GM18499 (cell line): ENCODE measurements at regions not wholly inside any gene's neighbourhood (a gene's known extent, or its start where the extent isn't known, plus 50 kb on each side); places are given as distances from the start of the nearest gene placed in this dataset.

ENCODE experiments used
- ATAC-seq: cut with Tn5 transposase; IDR thresholded peaks from one replicate; pipeline ENCODE4 v1.9.1; 2021; ENCODE audit warnings: moderate number of reproducible peaks; ENCODE audit not compliant: insufficient read depth, unreplicated experiment

DNA sequence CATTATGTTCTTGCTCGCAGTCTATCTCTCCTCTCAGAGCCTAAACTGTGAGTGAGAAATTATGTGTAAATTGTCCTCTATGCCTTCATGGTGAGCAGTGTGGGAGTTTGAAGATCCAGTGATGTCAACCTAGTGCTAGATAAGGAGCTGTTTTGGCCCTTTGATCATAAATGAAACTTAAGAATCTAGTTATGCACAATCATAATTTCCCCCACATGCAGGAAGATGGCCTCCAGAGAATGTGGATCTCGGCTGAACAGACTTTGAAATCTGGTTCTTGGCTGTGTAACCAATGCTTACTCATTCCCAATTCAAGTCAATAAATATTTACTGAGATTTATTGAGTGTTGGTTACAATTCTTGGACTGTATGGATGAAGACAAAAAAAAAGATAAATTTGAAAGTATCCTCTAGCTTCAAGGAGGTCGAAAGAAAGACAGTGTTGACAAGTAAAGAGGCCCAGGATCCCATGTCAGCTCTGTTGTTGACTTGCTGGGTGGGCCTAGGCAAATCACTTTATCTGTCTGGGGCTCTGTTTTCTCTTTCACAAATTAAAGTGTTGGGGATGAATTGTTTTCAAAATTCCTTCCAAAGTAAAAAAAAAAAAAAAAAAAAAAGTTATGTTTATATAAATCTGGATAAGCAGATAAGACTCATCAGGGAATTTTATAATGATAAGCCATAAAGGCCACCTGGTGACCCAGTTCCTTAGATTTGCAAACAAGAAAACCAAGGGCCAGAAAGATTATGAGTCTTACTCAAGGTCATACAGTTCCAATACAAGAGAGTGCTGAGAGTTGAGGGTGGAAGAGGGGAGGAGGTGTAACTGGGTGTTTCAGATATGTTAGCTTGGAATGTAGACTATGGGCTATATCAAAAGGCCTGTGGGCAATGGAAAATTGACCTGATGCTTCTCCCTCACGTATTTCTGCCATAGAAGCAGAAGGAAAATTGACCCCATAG, 969.9 kb downstream of the KCNMA1 start:
- ATAC-seq: no peak

DNA sequence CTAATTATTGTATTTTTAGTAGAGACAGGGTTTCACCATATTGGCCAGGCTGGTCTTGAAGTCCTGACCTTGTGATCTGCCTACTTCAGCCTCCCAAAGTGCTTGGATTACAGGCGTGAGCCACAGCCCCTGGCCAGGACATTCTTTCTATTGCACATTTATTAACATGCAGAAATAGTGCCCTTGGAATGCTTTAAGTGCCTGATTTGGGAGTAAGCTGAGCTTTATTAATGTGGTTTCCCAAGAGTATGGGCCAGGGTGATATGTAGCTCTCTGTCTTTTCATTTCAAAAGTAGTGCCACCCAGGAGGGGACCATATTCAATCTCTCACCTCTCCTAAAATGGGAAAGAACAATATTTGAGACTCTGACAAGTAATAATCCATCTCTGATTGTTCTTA, 970.7 kb downstream of the KCNMA1 start:
- no peak for ATAC-seq

DNA sequence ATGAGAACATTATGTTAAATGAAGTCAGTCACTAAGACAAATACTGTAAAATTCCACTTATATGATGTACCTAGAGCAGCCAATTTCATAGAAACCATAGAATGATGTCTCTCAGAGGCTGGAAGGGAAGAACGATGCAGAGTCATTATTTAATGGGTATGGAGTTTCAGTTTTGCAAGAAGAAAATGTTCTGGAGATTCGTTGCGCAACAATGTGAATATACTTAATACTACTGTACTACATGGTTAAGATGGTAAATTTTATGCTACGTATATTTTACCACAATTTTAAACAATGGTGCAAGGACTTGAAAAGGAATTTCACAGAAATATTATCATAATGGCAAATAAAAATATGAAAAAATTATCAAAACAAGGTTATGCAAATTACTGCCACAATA, 972.6 kb downstream of the KCNMA1 start:
- no peak for ATAC-seq

GRCh38 chr10:76657337-76658012, 980.1 kb downstream of the KCNMA1 start:
- no peak for ATAC-seq

GRCh38 chr10:76651154-76651553, 986.5 kb downstream of the KCNMA1 start:
- ATAC-seq: no peak

GRCh38 chr10:76649723-76650127, 987.9 kb downstream of the KCNMA1 start:
- no peak for ATAC-seq

DNA sequence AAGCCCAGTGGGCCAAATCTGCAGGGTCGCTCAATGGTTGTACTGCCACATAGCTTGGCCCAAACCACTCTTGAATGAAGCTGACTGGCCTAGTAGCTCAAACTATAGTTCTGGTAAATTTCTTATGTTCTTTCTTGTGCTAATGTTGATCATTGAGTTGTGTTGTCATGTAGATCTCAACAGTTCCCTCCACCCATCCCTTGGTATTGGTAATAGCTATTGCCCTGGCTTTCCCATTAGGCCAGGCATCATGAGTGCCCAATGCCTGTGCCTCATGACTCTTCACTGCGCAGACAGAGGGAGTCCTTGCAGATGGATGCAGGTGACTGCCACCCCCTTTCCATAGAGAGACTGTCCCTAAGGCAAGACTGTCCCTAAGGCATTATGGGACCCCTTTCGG, 988.4 kb downstream of the KCNMA1 start:
- no peak for ATAC-seq

GRCh38 chr10:76647301-76647700, 990.3 kb downstream of the KCNMA1 start:
- ATAC-seq: no peak

DNA sequence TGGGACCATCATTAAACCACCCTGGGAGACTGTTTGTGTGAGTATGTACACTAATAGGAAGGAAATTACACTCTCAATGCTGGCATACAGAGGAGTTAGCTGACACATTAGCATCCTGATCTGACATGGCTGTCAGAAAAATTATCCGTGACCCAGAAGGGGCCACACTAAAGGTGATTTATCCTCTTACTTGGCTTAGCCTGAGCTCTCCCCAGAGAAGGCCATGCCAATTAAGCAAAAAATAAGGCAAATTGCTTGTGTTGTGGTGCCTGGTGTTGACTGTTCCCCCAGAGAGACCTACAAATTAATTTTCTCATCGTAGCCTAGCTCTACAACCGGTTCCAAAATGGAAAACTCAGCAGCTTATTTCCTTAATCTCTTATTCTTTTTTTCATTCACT, 992.3 kb downstream of the KCNMA1 start:
- ATAC-seq: no peak

DNA sequence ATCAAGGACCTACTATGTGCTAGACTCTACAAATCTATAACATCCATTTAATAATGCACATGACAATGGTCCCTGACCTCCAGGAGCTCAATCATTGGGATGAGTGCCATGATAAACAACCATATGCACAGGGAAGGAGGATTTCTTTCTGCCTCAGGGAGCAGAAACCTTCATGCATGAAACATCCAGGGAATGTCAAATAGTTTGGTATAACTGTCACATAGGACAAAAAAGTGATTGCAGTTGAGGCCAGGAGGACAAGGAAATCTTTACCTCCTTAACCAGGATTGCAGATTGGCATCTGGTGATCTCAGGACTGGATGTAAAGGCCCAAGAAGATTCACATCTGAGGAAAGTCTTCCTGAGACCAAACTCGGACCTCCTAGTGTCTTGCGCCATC, 993.1 kb downstream of the KCNMA1 start:
- ATAC-seq: no peak

GRCh38 chr10:76643511-76643911, 994.1 kb downstream of the KCNMA1 start:
- ATAC-seq: no peak

- ATAC-seq: no peak
These were observed 995.2 kb downstream of the KCNMA1 start for GRCh38 chr10:76642358-76642757.

GRCh38 chr10:76641215-76641614, 996.4 kb downstream of the KCNMA1 start:
- no peak for ATAC-seq

GRCh38 chr10:76640806-76641205, 996.8 kb downstream of the KCNMA1 start:
- no peak for ATAC-seq

DNA sequence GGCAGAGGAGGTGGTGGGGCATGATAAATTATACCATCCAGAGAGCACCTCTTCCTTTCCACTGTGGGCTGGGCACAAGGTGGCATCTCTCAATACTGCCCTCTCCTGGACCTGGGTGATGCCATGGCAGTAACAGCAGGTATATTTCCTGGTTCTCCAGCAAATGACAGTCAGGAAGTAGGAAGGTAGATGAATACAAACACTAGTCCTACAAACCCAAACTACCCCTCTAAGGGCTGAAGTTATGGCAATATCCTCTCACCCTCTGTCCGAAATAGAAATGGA, 1004.9 kb downstream of the KCNMA1 start:
- no peak for ATAC-seq

DNA sequence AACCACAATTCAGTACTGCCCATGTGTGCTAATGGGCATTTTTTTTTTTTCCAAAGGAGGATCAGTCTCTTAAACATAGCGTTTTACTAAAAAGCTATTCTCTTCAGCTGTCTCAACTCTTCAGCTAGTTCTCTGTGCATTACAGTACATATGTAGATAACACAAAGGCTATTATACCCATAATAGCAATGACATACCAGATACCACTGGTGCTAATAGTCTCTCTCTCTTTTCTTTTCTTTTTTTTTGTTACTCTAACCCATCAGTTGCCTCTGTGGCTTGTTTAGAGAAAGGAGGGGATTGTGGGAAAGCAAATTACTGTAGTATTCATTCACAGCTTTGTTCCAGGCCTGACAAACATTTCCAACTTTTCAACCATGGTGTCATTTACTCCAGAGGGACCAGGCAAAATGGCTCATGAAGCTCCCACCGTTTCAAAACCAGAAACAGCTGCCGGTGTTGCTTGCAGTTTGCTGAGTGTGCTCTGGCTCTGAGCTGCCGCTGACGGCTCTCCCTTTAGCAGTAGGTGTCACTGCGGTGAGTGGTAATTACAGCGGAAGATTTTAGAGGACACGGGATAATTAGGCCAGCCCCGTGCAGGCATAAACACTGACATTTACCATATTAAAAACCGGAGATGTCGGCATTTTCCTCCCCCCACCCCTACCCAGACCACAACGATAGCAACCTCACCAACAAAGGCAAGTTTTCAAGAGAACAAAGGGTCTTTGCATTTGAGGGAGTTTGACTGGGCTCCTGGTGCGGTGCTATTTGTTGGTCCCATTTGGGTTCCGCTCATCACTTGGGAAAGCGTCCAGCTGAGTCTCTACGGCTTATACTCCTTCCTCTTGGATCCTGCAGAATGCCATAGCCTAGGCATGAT, 1005.5 kb downstream of the KCNMA1 start:
- no peak for ATAC-seq

GRCh38 chr10:76631036-76631670, 1006.5 kb downstream of the KCNMA1 start:
- ATAC-seq: no peak

DNA sequence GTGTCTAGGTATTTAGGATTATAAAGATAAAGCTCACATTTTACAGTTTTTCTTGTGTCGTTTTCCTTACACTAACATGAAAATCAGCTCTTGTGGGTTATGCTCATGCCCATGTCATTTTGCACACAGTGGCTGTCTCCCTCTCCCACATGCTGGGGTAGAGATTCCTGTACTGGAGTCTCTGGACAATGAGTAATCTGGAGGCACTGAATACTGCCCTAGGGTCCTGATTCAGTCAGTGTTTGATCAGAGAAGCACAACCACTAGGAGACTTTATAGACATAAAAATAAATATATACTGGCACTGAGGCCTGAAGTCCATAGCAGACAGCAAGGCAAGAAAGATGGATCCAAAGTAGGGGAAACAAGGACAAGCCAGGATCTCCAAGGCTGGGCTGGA, 1008.8 kb downstream of the KCNMA1 start:
- no peak for ATAC-seq

DNA sequence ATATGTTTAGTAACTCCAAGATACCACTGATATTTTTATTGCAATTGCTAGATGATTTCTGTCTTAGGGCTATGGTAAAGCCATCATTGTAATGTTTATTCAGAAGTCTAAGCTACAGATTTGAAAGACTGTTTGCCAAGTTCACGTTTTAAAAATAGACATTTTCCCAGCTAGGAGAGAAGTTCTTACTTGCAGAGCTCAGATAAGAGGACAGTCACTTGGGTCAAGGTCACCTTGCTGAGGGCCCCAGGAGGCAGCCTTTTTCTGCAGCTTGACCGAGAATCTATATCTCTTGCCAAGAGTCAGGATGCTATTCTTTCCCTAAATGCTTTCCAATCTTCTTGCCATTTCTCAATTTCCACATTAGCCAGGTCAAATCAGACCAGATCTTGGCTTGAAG, 1011.2 kb downstream of the KCNMA1 start:
- no peak for ATAC-seq

DNA sequence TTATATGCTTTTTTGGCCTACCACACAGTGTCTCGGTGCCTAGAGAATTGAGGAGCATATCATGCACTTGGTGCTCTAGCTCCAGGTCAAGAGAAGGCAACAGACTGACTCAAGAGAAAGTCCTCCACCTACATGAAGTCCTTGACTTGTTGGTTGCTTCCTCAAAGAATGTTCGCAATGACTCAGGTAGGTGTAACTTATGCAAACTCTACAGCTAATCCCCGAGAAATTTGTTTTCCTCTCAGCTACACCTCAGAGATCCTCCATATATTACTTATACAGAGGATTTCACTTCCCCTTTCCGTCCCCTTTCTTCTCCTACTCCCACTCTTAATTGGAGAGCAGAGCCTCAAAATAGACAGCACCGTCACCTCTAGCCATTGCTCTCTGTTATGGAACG, 1013.1 kb downstream of the KCNMA1 start:
- peak; percentile 87 for ATAC-seq
